HG03139 (cell line): ENCODE measurements at regions not wholly inside any gene's neighbourhood (a gene's known extent, or its start where the extent isn't known, plus 50 kb on each side); places are given as distances from the start of the nearest gene placed in this dataset.

Experiments
- ATAC-seq: cut with Tn5 transposase; IDR thresholded peaks from one replicate; pipeline ENCODE4 v1.9.1; 2021; ENCODE audit not compliant: unreplicated experiment

DNA sequence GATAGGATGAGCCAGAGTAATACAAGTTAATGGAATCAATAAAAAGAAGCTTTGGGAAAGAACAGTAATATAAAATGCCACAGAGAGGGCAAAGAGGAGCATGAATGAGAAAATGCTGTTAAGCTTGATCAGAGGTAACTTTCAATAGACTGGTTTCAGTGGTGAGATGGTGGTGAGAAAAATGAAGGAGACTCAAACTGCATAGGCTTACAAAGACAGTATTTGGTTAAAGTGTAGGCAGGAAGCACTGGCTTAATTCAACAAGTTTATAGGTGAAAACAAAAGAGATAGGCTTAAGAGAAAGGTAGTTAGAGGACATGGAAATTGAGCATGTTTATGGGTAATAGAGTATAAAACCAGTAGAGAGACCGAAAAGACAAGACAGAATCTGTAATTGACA, 298.6 kb upstream of the ADAMTS5 start:
- ATAC-seq = no peak

DNA sequence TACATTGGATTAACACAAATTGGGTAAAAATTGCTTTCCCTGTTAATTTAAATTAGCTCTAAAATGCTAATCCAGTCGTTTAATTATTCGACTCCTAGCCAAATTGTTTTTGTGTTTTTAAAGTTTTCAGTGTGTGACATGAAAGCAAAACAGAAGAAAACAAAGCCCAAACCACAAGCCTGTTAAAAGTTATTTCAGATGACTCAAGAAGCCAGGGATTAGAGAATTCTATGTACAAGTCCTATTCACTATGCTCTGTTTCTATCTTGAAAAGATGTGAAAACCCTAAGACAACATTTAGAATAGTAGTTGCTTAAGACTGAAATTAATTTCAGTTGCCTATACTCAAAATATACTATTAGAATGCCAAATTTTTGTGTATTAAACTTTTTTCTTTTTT, 294.8 kb upstream of the ADAMTS5 start:
- ATAC-seq = no peak

DNA sequence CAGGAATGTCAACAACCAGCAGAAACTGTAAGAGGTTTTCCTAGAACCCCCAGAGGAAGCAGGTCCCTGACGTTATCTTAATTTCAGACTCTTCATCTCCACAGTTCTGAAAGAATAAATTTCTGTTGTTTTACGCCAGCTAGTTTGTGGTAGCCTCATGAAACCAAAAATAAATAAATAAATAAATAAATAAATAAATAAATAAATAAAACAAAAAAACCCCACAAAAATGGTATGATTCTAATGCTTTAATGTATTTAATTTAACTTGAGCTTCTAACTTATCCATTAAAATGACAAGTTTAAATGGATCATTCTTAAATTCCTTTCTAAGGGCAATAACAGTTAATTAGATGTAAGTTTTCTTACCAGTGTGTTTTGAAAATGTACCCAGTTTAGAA, 293.8 kb upstream of the ADAMTS5 start:
- no peak for ATAC-seq

DNA sequence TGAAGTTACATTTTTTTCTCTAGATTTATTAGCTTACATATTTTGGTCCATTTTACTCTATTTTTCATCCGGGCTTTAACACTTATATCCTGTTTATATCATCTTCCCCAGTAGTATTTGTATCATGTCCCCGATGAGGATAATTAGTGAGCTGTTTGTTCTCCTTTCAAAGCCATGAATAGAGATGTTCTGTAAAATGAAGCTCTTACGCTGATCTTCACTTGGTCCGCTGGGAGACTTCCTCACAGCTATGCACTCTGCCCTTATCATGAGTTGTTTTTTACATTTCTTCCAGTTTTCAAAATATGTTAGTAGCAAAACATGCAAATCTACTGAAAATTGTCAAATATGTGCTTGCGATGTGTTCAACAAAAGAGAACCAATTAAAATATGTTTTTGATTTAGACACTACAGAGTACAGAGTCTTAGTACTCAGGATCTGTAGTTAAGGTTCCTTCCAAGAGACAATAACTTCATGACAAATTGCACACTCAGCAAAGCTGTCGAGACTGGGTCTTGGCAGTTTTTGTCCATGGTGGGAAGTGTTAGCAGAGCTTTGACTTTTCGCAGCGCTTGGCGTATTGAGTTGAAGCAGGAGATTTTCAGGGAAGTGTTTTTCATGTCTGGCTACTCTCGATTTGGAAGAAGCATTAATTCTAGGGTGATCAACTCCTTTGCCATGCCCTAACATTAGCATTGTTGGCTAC, 292.0 kb upstream of the ADAMTS5 start:
- ATAC-seq = no peak

DNA sequence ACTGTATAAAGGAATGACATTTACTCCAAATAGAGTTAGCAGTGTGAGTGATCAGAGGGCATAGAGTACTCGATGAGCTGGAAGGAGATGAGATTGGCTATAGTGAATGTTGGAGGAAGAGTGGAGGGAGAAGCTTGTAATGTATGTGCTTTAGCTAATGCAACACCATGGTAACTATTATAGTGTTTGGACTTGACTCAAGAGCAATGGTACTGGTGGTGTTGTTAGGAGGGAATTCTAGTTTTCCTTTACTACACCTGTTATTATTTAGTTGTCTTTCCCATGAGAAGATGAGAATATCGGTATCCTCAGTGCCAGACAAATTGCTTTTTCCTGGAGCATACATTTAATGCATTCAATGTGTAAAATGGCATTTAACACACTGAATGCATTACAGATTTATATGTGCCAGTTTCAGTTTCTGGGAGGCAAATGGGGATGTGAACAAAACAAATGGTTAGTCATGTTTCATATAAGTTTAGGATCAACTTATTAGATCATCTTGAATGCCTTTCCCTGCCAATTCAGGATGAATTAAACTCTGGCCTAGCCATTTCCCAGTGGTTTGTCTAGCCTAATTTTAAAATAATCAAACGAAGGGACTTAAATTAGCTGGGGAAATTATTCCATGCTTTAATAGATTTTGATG, 291.1 kb upstream of the ADAMTS5 start:
- ATAC-seq = no peak

DNA sequence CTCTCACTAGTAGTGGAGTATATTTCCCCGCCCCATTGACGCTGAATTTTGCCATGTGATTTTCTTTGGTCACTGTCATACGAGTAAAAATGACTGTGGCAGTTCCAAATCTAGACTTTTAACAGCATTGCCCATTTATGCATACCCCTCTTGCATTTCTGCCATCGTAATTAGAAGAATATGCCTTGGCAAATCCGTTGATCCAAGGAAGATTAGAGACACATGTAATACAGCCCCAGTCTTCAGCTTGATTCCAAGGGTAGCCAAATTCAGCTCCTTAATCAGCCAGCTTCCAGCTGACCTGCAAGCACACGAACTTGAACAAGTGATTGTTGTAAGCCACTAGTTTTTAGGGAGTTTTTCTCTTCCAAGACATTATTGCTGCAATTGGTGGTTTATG, 290.3 kb upstream of the ADAMTS5 start:
- ATAC-seq = no peak

DNA sequence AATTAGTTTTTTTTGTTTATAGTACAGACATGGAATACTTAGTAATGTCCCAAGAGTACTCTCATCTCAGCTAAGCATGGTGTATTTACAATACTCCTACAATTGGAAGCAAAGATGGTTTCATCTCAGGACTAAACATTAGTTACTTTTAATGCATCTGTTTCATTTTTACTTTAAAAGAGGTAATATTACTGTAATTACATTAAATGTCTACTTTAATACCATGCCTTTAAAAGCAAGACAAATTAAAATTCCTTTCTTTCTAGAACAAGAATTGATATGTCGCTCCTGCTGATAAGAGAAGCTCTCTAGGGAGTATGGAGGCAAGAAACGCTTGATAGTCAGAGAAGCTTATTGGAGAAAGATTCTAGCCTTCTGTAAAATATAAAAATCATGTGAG, 284.9 kb upstream of the ADAMTS5 start:
- no peak for ATAC-seq

DNA sequence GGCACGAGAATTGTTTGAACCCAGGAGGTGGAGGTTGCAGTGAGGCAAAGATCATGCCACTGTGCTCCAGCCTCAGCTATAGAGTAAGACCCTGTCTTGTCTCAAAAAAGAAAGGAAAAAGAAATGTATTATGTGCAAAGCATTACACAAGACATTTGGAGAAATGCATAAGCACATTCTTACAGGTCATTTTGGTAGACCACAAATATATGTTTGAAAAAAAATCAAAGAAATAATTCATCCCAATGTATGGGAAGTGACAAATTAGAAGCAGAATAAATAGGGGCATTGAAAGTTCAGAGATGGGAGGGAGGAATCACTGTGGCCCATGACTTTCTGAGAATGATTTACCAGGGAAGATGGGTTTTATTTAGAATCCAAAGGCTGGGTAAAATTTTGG, 283.5 kb upstream of the ADAMTS5 start:
- no peak for ATAC-seq

DNA sequence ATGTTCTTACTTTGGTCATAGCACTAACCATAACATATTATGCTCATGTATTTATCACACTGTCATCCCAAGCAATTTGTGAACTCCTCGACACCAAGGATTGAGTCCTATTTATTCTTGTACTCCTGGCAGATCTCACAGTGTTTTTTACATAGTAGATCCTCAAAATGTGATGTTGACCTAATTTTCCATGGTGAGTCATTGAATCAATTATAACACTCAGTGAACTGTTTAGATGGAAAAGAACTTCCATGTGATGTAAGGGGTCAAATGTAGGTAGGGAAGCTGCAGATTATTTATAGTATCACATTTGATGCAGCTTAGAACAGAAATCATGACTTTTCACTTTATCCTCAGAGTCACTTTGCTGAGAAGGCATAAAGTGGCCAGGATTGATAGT, 281.9 kb upstream of the ADAMTS5 start:
- no peak for ATAC-seq

DNA sequence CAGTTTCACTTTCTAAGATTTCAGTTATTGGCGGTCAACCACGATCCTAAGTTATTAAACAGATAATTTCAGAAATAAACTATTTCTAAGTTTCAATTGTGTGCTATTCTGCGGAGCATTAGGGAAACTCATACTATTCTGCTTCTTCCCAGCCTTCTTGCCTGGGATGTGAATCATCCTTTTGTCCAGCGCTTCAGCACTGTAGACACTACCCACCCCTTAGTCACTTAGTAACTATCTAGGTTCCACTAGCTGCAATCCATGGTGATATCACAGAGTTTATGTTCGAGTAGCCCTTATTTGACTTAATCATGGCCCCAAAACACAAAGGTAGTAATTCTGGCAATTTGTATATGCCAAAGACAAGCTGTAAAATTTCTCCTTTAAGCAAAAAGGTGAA, 279.9 kb upstream of the ADAMTS5 start:
- ATAC-seq = no peak

DNA sequence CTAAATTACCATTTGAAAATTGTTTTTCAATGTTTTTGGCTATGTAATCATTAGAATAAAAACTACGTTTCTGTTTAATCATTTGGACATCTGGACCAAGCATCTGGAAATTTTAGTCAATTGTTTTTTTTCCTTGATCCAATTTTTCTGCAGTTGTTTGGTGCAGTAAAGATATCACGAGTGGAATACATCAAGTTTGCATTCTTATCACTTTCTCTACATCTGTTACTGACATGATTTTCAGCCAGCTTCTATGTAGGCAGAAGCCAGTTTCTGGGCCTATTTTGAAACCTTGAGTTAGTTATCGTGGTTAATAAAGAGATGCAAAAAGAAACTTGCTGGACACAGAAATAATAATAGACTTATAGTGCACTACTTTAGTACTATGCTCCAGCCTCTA, 277.9 kb upstream of the ADAMTS5 start:
- ATAC-seq = no peak

DNA sequence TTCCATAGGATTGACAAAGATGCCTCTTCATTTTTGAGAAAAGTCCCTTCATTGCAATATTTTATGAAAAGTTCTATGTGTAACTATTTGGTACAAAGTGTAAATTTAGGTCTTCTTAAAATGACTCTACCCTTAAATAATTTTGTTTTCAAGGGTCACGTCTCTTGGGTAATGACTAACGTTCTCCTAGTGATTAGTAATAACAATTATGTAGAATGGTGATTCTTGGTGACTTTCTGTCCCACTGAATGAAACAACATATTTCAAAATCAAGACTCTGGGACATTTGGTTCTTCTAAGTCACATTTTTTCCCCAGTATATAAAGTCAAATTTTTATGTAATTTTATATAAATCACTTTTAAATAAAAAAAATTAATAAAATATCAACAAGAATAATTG, 277.5 kb upstream of the ADAMTS5 start:
- ATAC-seq = no peak

DNA sequence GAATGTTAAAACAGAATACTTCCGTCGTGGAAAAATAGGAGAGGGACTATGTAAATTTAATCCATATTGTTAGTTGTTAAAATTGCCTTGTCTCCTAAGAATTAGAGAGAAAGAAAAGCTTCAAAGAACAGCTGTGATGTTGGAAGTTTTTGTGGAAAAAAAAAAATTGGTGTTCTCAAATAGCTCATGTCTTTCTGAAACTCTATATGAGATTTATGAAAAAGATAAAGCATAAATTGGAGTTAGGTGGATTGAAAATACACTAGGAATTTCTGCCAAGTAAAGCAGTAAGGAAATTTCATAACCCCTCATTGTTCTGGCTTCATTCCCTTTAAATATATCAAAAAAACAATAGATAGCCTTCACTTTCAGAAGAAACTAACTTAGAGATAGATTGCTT, 274.0 kb upstream of the ADAMTS5 start:
- ATAC-seq = no peak

DNA sequence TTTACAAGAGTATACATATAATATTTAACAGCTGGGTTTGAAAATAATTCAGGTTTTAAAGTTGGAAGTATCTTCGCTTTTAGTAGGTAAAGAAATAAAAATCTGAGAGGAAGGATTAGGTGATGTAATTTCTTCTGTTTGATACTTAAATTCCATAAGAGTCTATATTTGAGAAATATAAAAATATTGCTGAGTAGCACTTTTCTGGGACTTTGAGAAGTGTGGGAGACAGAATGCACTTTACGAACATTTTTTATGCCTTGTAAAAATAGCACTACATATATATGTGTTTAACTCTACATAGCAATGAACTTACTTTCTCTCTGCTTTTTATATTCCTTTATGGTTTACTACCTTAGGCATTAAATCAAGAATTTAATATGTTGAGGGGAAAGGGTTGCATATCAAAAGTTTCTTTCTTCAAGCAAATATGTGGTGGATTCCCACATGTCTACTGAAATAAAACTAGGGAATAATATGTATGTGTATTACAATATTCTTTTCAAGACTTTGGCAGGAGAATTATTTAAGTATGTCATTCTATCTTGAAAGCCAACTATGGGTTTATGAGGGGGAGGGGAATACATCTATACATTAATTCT, 266.7 kb upstream of the ADAMTS5 start:
- ATAC-seq = no peak

DNA sequence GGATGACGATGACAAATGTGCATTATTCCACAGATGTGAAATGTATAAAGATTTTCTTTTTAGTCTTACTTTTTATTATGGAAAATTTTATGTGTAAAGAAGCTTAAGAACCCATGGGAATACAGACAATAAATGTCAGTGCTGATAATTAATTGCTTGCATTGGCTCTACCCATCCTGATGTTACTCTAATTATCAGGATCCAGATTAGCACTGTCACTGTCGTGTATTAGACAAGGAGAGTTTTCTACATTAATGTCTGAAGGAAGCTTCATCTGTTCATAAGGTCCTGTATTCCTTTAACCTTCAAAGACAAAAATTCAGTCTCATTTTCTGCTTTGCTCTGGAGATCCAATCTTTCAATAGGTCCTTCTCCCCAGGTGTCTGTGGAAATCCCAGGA, 259.1 kb upstream of the ADAMTS5 start:
- ATAC-seq = no peak

DNA sequence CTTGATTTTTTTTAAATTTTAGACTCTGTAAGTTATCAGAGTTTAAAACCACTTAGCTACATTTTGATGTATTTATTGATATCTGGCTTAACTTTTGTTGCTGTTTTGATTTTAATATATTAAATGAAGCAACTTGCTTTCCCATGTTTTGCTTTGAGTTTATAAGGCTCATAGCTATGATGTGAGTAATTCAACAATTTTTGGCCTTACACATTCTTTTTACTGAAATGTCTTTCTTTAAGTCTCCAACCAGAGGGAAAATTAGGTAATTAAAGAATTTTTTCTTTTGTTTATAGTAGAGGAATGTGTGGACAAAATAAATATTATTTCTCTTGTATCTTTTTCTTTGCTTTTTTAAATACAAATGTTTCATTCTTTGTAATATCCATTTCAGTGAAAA, 258.3 kb upstream of the ADAMTS5 start:
- no peak for ATAC-seq

DNA sequence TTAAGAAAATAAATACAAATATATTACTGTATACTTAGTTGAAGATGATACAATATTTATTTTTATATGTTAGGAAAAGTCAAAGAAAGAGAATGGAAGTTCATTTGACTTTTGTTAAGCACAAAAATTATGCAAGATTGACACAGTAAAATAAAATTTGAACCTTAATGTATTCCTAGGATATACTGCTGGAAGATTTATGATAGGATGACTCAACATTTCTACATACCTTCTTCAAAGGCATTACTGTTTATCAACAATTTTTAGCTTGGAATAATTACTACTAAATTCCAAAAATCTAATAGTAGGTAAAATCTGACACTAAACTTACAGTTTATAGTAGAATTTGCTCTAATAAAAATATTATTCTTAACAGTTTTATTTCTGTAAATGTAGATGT, 257.3 kb upstream of the ADAMTS5 start:
- ATAC-seq = no peak

DNA sequence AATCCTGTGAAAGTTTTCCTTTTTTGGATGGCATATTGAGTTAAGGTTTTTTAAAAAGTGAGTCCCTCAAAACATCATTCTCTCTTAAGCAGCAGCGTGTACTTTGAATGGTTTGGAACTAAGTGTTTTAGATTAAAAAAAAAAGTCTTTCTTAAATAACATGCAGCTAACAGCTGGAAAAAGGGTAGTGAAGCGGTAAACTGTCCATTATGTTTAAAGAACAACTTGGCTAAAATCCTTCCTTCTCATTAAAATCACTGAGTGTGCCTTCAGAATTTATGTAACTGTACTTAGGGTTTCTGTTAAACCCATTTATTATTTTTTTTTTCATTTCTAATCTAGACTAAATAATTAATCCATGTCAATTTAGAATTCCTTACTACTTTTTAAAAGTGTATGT, 254.2 kb upstream of the ADAMTS5 start:
- ATAC-seq = no peak

DNA sequence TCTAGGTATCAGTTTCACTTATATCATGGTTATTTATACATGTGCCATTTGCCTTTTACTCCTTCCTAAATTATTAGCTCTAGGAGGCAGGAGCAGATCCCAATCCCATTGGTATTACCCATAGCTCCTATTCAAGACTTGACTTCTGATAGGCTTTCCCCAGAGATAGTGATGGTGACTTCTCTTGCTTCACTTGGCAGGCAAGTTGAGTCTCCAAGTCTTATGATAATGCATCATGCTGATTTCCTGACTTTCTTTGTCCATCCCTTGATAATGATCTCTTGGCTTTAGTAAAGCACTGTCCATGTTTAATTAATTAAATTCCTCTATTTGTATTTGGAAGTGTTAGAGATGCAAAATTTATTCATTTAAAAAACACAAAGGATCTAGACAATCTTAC, 253.5 kb upstream of the ADAMTS5 start:
- no peak for ATAC-seq

DNA sequence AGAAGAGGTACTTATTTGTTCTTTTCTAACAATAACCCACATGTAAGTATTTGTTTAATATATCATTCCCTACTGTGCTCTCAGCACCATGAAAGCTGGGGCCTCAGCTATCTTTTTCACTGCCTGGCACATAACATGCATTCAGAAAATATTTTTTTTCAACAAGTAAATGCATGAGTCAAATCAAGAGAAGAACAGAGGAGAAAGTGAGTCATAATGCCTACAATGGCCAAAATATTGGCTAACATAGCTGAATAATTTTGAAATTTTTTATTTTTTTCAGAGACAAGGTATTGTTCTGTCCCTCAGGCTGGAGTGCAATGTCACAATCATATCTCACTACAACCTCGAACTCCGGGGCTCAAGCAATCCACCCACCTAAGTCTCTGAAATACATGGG, 252.2 kb upstream of the ADAMTS5 start:
- ATAC-seq = no peak

DNA sequence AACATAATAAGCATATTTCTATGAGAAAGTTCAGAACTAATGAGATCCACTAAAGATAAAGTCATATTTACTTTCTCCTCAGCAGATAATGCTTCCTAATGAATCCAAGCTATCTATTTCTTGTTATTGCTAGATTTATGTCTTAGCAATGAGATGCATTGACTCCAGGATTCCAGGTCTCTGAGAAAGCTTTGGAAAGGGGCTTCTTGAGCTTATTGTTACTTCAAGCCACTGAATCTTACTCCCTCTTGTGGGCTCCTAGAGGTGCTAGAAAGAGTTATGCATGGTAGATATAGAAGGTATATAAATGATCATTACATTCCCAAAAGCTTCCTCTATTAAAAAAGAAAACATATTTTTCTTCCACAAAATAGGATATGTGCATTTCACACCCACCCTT, 246.4 kb upstream of the ADAMTS5 start:
- no peak for ATAC-seq

DNA sequence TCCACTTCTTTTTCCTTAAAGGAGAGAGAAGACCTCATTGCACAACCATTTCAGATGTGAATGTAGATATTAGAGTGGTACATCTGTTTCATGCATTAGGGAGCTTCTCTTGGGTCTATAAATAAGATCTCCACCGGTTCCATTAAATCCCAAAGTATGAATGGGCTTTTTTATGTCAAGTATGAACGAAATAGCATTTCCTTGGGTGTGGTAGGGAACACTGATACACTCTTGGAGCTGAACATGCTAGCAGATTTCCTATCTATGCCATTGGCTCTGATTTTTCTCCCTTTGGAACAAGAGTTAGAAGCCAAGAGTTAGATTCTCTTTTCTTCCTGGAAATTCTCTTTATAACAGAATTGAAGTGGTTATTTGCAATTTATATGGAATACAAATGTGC, 245.6 kb upstream of the ADAMTS5 start:
- ATAC-seq = no peak

DNA sequence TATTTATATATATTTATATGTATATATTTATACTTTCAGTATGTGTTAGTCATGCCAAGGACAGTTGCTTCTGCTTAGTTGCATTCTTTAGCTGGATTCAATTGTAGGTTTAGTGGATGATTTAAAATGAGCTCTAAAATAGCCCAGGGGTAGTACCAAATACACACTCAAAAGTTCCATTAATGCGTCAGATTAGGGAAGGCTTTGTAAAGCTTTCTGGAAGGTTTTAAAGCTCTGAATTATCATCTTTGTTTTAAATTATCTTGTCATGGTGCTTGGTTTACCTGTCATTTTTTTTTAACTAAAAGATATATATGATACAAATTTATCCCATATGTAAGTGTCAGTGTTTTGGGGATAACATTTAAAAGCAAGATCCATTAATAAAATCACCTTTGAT, 242.7 kb upstream of the ADAMTS5 start:
- ATAC-seq = no peak
